Activated CD8-positive, alpha-beta memory T cell treated with anti-CD3 and anti-CD28 coated beads, Interleukin-2, amount 10 ng/mL, durations not matched to agents 7 days and 5 days (primary cell): ENCODE measurements at regions not wholly inside any gene's neighbourhood (a gene's known extent, or its start where the extent isn't known, plus 50 kb on each side); places are given as distances from the start of the nearest gene placed in this dataset.

Experiments used
- ATAC-seq: fragments of 150-1000 bp; cut with Tn5 transposase; one replicate; pipeline ENCODE4 v1.10.0; 2021; ENCODE audit warnings: moderate library complexity
- CTCF ChIA-PET: fragments of 350-600 bp; sonication (Branson Sonifier 250); formaldehyde crosslinking; loops from one replicate; lab custom pipeline; 2021; ENCODE audit warnings: antibody characterized with exemption; lab: Charles Lee
- DNase-seq: peaks from one replicate; pipeline ENCODE4 v3.0.0-alpha.2; 2020
- H3K27ac Mint-ChIP-seq: one replicate; pipeline ENCODE4 v1.8.0; 2021; ENCODE audit warnings: mild to moderate bottlenecking, mixed read lengths
- H3K27me3 Mint-ChIP-seq: one replicate; pipeline ENCODE4 v1.8.0; 2021; ENCODE audit warnings: mixed read lengths
- H3K36me3 Mint-ChIP-seq: one replicate; pipeline ENCODE4 v1.8.0; 2021; ENCODE audit warnings: mild to moderate bottlenecking, mixed read lengths
- H3K4me1 Mint-ChIP-seq: one replicate; pipeline ENCODE4 v1.8.0; 2021; ENCODE audit warnings: mixed read lengths
- H3K4me3 Mint-ChIP-seq: one replicate; pipeline ENCODE4 v1.8.0; 2021; ENCODE audit warnings: mild to moderate bottlenecking, moderate library complexity, mixed read lengths
- H3K9me3 Mint-ChIP-seq: one replicate; pipeline ENCODE4 v1.8.0; 2022; ENCODE audit warnings: low read depth, mixed read lengths

DNA sequence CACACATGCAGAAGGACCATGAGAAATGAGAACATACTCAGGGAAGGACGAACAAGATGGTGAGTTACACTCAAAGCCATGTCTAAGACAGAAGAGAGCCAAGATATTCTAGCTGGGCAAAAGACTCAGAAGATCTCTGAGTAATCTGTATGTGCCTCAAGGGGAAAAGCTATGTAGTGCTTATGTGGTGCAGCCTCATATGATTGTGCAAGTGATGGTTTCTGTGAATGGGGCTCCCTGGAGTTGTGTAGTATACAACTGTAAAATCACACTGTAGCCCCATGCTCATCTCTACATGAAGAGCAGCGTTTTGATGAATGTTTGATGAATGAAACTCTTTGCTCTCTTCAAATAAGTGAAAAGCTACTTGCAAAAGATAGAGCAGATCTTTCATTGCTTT, 57.5 kb downstream of the OSR1 start:
- CTCF ChIA-PET, result no interaction called here
- no peak overlapping the region for H3K4me3 Mint-ChIP-seq
- no peaks in the 10 kb centered on the region for H3K9me3 Mint-ChIP-seq
- no peak for ATAC-seq
- H3K27me3 Mint-ChIP-seq, result peaks cover 3% of the 10 kb centered on the region
- no peaks in the 10 kb centered on the region for H3K36me3 Mint-ChIP-seq
- H3K4me1 Mint-ChIP-seq, result no peaks in the 10 kb centered on the region
- no peak for DNase-seq
- no peak overlapping the region for H3K27ac Mint-ChIP-seq

- Mint-ChIP-seq H3K9me3 (no peaks in the 10 kb centered on the region), H3K27ac (no peak overlapping the region), H3K4me1 (no peaks in the 10 kb centered on the region), H3K36me3 (no peaks in the 10 kb centered on the region), H3K4me3 (no peak overlapping the region), H3K27me3 (peaks cover 3% of the 10 kb centered on the region)
- ATAC-seq (no peak), DNase-seq (no peak)
- CTCF ChIA-PET, result no interaction called here
Measured at GRCh38 chr2:19299522-19299921, 58.9 kb downstream of the OSR1 start.

DNA sequence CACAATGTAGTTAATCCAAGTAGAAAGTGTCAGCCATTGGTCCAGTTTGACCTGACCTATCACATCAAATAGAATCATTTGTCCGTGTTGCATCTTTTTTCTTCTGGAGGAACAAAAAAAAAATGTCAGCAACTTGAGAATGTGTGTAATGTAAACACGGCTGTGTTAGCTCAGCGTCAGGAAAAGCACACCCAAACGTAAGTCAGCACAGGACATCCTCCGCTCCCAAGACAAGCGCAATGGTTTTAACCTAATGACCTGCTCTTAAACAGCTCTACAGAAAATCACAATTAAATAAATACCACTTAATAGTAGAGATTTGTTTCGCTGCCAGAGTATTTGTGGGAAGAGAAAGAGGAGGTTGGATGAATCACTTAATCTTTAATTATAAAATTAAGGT, 59.4 kb downstream of the OSR1 start:
- Mint-ChIP-seq H3K9me3 (no peaks in the 10 kb centered on the region), H3K4me3 (no peak overlapping the region), H3K36me3 (no peaks in the 10 kb centered on the region), H3K4me1 (no peaks in the 10 kb centered on the region), H3K27ac (no peak overlapping the region), H3K27me3 (peaks cover 3% of the 10 kb centered on the region)
- DNase-seq (no peak), ATAC-seq (no peak)
- CTCF ChIA-PET, result no interaction called here

DNA sequence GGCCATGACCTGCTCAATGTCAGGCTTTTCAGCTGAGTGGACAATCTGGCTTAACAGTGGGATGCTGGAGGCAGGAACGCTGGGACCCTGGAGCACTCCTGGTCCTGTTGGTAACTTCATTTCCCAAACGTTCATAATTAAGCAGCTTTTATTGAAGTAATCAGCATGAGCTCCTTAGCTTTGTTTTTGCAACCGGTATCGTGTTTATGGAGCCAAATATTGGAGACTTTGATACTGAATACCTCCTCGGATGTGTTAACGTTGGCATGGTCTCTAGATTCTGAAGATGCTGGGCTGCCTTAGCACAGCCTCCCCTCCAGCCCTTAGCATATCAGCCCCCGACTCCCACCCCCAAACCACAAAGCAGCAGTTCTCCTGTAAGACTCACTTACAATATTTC, 60.7 kb downstream of the OSR1 start:
- Mint-ChIP-seq H3K27me3 (peaks cover 3% of the 10 kb centered on the region), H3K36me3 (no peaks in the 10 kb centered on the region), H3K4me1 (no peaks in the 10 kb centered on the region), H3K9me3 (no peaks in the 10 kb centered on the region), H3K4me3 (no peak overlapping the region), H3K27ac (no peak overlapping the region)
- DNase-seq (no peak), ATAC-seq (no peak)
- CTCF ChIA-PET, result no interaction called here

DNA sequence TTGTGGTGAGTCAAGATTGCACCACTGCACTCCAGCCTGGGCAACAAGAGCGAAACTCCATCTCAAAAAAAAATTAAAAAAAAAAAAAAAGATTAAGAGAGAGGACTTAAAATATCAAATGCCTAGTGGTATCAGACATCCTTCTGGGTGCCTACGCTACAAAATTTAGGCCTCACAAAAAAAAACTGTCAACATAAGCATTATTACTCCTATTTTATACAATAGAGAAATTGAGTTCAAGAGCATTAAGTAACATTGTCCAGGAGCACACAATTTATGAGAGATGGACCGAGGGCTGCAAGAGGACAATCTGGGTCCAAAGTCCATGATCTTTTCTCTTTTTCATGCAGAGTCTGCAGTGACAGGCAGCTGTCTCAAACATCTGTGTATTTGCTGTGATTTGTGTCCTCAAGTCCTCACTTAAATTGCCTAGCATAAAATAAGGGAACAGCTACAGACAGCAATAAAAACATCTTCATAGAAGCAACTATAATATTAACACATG, 62.4 kb downstream of the OSR1 start:
- ATAC-seq (no peak), DNase-seq (no peak)
- Mint-ChIP-seq H3K4me1 (no peaks in the 10 kb centered on the region), H3K27me3 (peaks cover 3% of the 10 kb centered on the region), H3K36me3 (no peaks in the 10 kb centered on the region), H3K9me3 (no peaks in the 10 kb centered on the region), H3K4me3 (no peak overlapping the region), H3K27ac (no peak overlapping the region)
- CTCF ChIA-PET, result no interaction called here

DNA sequence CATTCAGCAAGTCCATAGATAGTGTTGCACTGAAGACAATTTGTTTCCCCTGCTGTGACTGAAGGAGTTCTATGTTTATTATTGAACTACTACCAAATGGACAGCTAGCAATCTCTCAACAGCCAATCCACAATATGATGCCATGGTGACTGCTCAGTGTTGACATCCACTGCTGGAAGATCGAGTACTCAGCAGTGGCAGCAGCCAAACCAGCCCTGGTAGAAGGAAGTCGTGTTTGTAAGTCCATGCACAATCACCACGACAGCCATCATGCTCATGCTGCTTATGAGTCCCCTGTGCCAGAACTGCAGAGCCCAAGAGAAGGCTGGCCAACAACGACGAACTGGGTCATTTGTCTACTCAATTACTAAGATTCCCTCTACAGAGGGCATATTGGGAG, 66.4 kb downstream of the OSR1 start:
- no peak for DNase-seq
- Mint-ChIP-seq H3K27ac (no peak overlapping the region), H3K36me3 (no peaks in the 10 kb centered on the region), H3K9me3 (no peaks in the 10 kb centered on the region), H3K27me3 (no peaks in the 10 kb centered on the region), H3K4me3 (no peak overlapping the region), H3K4me1 (no peaks in the 10 kb centered on the region)
- CTCF ChIA-PET, result no interaction called here
- no peak for ATAC-seq

DNA sequence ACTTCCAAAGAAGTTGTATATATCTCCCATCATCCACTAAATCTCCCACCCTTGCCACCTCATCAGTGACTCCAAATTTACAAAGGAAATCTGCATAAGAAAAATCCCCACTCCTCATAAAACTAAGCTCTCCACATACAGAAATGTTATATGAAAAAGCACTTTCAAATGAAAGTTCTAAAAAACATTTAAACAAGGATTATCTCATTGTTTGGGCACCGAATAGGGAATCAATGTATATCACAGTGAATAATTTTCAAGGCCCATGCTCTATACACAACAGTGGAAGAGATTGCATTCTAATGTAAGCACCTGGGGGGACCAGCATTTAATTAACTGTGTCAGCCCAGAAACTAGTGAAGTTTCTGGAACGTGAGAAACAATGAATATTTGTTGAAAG, 70.1 kb downstream of the OSR1 start:
- no peak for DNase-seq
- Mint-ChIP-seq H3K36me3 (no peaks in the 10 kb centered on the region), H3K4me1 (no peaks in the 10 kb centered on the region), H3K9me3 (no peaks in the 10 kb centered on the region), H3K4me3 (no peak overlapping the region), H3K27me3 (no peaks in the 10 kb centered on the region), H3K27ac (no peak overlapping the region)
- CTCF ChIA-PET, result no interaction called here
- ATAC-seq, result no peak

DNA sequence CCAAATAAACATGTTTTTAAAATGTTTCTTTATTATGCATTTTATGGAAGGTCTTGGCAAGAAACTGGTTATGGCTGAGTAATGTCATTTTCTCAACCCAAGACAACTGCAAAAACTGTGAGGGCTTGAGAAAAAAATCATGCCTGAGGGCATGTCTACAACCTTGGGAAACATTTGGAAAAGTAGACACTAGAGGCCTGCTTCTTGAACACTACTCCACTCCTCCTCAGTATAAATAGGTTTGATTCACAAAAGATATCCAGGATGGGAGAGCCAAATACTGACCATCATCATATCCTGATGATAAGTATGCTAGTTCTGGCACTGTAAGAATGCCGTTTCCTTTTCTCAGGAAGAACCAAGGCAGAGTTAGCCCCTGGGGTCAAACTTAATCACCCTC, 71.1 kb downstream of the OSR1 start:
- CTCF ChIA-PET, result no interaction called here
- no peaks in the 10 kb centered on the region for H3K4me1 Mint-ChIP-seq
- H3K36me3 Mint-ChIP-seq, result no peaks in the 10 kb centered on the region
- ATAC-seq, result no peak
- H3K27ac Mint-ChIP-seq, result no peak overlapping the region
- no peaks in the 10 kb centered on the region for H3K27me3 Mint-ChIP-seq
- H3K9me3 Mint-ChIP-seq, result peaks cover 2% of the 10 kb centered on the region
- H3K4me3 Mint-ChIP-seq, result no peak overlapping the region
- DNase-seq, result no peak

GRCh38 chr2:19282305-19282704, 76.1 kb downstream of the OSR1 start:
- no peaks in the 10 kb centered on the region for H3K36me3 Mint-ChIP-seq
- H3K27ac Mint-ChIP-seq, result no peak overlapping the region
- peaks cover 2% of the 10 kb centered on the region for H3K9me3 Mint-ChIP-seq
- no peaks in the 10 kb centered on the region for H3K27me3 Mint-ChIP-seq
- DNase-seq (no peak), ATAC-seq (no peak)
- no peaks in the 10 kb centered on the region for H3K4me1 Mint-ChIP-seq
- no peak overlapping the region for H3K4me3 Mint-ChIP-seq
- CTCF ChIA-PET, result no interaction called here

DNA sequence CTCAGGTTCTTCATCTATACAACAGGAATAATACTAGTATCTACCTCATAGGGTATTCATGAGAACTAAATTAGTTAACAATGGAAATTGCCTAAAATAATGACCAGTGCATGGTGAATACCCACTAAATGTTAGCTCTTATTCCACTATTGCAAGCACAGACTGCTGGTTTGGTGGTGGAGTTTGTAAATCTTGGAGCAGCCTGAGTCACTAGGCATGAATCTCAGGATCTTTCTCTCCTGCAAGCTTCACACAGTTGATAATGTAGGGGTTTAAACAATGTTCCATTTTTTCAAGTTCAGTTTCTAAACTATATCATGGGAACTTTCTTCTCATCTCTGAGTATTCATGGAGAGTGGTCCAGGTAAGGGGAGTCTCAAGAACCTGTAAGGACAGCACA, 84.0 kb downstream of the OSR1 start:
- DNase-seq, result no peak
- no peaks in the 10 kb centered on the region for H3K36me3 Mint-ChIP-seq
- H3K9me3 Mint-ChIP-seq, result no peaks in the 10 kb centered on the region
- H3K4me3 Mint-ChIP-seq, result no peak overlapping the region
- H3K27me3 Mint-ChIP-seq, result no peaks in the 10 kb centered on the region
- H3K4me1 Mint-ChIP-seq, result no peaks in the 10 kb centered on the region
- H3K27ac Mint-ChIP-seq, result no peak overlapping the region
- no peak for ATAC-seq
- CTCF ChIA-PET, result no interaction called here

GRCh38 chr2:19272941-19273470, 85.4 kb downstream of the OSR1 start:
- H3K27me3 Mint-ChIP-seq, result peaks cover 3% of the 10 kb centered on the region
- H3K4me1 Mint-ChIP-seq, result no peaks in the 10 kb centered on the region
- ATAC-seq, result no peak
- no peaks in the 10 kb centered on the region for H3K9me3 Mint-ChIP-seq
- DNase-seq, result no peak
- no peak overlapping the region for H3K27ac Mint-ChIP-seq
- H3K4me3 Mint-ChIP-seq, result no peak overlapping the region
- CTCF ChIA-PET, result interaction anchor here (0.8 kb wide), 1 partner anchor 32 kb away, joined by 4 read pairs; no protein-coding TSS in a partner anchor
- H3K36me3 Mint-ChIP-seq, result no peaks in the 10 kb centered on the region

DNA sequence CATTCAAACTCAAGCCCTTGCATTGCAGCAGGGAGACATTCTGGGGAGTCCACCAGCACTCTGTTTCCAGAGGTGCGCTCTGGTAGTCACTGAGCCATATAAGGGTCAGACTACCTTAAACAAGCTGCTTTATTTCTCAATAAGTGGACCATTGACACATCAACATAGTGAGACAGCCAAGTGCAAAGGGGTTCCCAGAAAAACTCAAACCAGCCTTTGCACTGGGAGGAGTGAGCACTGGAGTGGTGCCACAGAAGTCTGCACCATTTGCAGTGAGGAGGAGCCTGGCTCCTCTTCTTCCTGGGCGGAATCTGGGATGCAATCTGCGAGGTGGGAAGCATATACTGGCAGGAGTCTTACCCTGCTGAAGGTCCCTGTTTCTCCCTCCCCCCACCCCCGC, 86.4 kb downstream of the OSR1 start:
- ATAC-seq (no peak), DNase-seq (no peak)
- H3K9me3 Mint-ChIP-seq, result no peaks in the 10 kb centered on the region
- H3K27ac Mint-ChIP-seq, result no peak overlapping the region
- H3K36me3 Mint-ChIP-seq, result no peaks in the 10 kb centered on the region
- no peaks in the 10 kb centered on the region for H3K4me1 Mint-ChIP-seq
- CTCF ChIA-PET, result no interaction called here
- H3K4me3 Mint-ChIP-seq, result no peak overlapping the region
- peaks cover 3% of the 10 kb centered on the region for H3K27me3 Mint-ChIP-seq

DNA sequence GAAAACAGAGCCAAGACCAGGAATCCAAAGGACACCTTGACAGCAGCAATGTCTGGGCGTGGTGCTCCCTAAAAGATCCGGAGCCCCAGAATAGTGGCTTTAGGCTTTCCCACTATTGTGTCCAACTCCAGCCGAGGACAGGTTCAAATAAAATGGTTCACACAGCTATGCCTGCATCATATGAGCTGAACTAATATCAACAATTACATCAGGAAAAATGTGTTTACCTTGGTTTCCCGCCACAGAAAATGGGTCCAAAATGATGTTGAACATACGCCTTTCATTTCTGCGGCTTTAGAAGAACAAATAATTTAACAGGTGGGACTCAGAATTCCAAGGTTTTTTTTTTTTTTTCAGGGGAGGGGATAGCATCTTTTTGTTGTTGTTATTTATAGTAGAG, 93.6 kb downstream of the OSR1 start:
- Mint-ChIP-seq H3K9me3 (no peaks in the 10 kb centered on the region), H3K27me3 (peaks cover 3% of the 10 kb centered on the region), H3K36me3 (no peaks in the 10 kb centered on the region), H3K4me1 (no peaks in the 10 kb centered on the region), H3K4me3 (no peak overlapping the region), H3K27ac (no peak overlapping the region)
- ATAC-seq (no peak), DNase-seq (no peak)
- CTCF ChIA-PET, result no interaction called here

DNA sequence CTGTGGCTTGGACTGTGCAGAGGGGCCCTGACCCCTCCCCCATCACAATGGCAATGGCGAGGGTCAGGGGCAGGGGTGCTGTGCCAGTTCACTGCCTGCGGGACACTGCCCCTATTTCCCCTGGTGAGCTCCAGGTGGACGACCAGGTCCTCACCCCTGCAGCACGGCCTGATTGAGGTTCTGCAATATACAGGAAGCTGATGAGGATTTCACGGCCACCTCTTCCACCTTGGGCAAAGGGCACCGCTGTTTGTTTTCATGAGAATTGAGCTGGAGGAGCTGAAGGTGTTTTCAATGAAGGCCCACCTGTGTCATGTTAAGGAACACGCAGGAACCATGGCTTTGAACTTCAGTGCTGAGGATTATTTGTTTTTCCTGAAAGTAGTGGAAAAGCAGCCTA, 96.3 kb downstream of the OSR1 start:
- Mint-ChIP-seq H3K4me1 (no peaks in the 10 kb centered on the region), H3K4me3 (no peak overlapping the region), H3K9me3 (no peaks in the 10 kb centered on the region), H3K27ac (no peak overlapping the region), H3K27me3 (peaks cover 3% of the 10 kb centered on the region), H3K36me3 (no peaks in the 10 kb centered on the region)
- CTCF ChIA-PET, result no interaction called here
- ATAC-seq (no peak), DNase-seq (no peak)

GRCh38 chr2:19261061-19261460, 97.4 kb downstream of the OSR1 start:
- no peaks in the 10 kb centered on the region for H3K4me1 Mint-ChIP-seq
- ATAC-seq (no peak), DNase-seq (no peak)
- H3K36me3 Mint-ChIP-seq, result no peaks in the 10 kb centered on the region
- CTCF ChIA-PET, result no interaction called here
- H3K4me3 Mint-ChIP-seq, result no peak overlapping the region
- no peaks in the 10 kb centered on the region for H3K9me3 Mint-ChIP-seq
- H3K27ac Mint-ChIP-seq, result no peak overlapping the region
- H3K27me3 Mint-ChIP-seq, result peaks cover 3% of the 10 kb centered on the region
